GM10266 (cell line): ENCODE measurements at regions not wholly inside any gene's neighbourhood (a gene's known extent, or its start where the extent isn't known, plus 50 kb on each side); places are given as distances from the start of the nearest gene placed in this dataset.

Experiments
- DNase-seq: peaks from one replicate; pipeline ENCODE4 v3.0.0; 2012; ENCODE audit errors: extremely low spot score
- TF ChIP-seq, protein P1 (sequence below): IDR thresholded peaks from 2 replicates; pipeline ENCODE4 v1.5.1; 2012; ENCODE audit warnings: mild to moderate bottlenecking, low read depth; ENCODE audit not compliant: control insufficient read depth, insufficient read depth; ENCODE audit errors: missing control alignments

DNA sequence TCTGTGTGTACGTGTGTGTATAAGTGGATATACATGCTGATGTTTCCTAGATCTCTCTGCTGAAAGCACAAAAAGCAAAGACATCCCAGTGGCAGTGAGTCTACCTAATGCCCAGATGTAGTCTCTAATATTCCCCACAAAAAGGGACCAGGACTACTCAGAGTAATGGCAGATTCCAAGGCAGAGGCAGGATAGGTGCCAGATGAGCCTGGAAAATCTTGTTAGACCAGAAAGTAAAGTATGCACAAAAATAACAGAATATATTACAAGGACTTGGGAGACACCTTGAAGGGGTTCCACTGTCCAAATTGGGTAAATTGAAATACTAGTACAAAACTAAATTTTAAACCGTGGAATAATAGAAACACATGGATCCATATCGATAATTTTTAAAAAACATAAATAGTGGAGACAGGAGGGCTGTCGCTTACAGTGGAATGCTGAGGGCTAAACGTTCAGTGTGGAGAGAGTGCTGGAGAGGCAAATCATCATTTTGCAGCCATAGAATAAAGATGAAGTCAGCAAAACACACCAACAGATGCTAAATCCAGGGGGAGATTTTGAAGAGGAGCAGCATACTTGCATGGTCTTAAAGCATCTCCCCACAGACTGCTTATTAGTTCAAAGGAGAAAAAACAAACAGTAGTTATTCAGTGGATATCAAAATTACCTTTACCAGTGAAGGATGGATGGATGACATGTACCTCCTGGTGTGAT, 123.4 kb upstream of the TSPAN5 start:
- no peak for DNase-seq
- TF ChIP-seq, protein P1, sequence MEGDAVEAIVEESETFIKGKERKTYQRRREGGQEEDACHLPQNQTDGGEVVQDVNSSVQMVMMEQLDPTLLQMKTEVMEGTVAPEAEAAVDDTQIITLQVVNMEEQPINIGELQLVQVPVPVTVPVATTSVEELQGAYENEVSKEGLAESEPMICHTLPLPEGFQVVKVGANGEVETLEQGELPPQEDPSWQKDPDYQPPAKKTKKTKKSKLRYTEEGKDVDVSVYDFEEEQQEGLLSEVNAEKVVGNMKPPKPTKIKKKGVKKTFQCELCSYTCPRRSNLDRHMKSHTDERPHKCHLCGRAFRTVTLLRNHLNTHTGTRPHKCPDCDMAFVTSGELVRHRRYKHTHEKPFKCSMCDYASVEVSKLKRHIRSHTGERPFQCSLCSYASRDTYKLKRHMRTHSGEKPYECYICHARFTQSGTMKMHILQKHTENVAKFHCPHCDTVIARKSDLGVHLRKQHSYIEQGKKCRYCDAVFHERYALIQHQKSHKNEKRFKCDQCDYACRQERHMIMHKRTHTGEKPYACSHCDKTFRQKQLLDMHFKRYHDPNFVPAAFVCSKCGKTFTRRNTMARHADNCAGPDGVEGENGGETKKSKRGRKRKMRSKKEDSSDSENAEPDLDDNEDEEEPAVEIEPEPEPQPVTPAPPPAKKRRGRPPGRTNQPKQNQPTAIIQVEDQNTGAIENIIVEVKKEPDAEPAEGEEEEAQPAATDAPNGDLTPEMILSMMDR, result no peak

DNA sequence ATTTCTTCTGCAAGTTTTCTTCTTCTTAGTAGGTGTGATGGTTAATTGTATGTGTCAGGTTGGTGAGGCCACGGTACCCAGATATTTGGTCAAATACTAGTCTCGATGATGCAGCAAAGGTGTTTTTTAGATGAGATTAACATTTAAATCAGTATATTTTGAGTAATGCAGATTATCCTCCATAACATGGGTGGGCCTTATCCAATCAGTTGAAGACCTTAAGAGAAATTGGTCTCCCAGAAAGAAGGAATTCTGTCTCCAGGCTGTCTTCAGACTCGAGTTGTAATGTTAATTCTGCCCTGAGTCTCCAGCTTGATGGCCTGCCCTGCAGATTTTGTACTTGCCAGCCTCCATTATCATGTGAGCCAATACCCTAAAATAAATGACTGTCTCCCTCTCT, 122.5 kb upstream of the TSPAN5 start:
- no peak for DNase-seq

DNA sequence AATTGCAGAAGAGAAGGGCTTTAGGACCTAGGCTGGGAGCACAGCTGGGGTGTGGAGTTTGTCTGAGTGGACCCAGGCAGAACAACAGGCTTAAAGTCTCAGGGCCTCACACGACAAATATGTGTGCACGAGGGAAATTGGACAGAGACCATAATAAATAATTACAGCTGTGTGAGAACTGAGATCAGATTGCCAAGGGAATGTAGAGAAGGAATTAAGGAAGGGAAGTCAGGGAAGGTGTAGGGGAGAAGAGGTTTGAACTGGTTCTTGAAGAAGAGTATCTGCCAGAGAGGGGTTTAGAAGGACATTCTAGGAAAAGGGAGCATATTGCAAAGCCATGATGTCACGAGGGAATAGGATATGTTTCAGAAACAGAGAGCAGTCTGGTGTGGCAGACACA, 120.7 kb upstream of the TSPAN5 start:
- TF ChIP-seq, protein P1, result no peak
- no peak for DNase-seq

More for the DNA sequence above, 122.5 kb upstream of the TSPAN5 start:
- TF ChIP-seq, protein P1, result no peak

DNA sequence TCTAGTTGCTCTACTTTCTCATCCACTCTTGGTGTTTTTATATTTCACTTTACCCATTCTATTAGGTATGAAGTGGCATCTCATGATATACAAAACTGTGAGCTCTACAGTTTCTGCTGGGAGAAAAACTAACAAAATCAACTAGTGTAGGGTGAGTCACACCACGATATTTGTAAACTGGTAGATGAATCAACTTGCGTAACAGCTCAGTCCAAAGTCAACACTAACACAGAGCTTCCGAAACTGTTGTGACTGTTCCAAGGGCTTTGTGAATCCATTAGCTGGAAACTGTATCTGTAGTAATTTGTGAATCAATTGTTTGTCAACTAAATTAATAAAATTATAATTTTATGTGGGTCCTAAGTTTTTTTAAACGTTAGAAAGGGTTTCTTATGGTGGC, 119.8 kb upstream of the TSPAN5 start:
- TF ChIP-seq, protein P1, result no peak
- no peak for DNase-seq

DNA sequence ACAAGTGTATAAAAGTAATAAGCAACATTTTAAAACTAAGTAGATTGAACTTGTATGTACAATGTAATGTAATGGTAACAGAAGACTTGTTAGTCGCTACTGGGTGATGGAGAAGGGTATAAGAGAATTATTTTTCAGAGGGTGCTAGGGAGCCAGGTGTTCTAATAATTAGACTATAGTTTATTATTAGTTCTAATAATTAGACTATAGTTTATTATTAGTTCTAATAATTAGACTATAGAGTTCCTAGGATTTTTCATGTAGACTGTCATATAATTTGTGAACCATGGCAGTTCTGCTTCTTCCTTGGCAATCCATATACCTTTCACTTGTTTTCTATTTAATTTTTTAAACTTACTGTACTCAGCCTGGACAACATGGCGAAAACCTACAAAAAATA, 117.3 kb upstream of the TSPAN5 start:
- DNase-seq, result no peak
- TF ChIP-seq, protein P1, result no peak

DNA sequence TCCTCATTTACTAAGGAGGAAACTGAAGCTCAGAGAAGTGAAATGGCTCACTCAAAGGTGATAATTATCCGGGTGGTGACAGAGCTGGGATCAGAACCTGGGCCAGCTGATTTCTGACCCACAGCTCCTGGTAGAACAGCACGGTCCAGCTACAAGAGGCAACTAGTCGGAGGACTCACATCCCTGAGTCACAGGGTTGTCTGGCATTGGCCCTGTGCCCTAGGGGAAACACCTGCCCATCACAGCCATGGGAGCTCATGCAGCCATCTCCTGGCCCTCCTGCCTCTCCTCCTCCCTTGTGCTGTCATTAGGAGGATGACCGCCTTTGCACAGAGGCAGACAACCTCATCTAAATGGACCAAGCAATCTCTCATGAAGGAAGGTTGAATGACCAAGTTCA, 115.2 kb upstream of the TSPAN5 start:
- TF ChIP-seq, protein P1, result no peak

DNA sequence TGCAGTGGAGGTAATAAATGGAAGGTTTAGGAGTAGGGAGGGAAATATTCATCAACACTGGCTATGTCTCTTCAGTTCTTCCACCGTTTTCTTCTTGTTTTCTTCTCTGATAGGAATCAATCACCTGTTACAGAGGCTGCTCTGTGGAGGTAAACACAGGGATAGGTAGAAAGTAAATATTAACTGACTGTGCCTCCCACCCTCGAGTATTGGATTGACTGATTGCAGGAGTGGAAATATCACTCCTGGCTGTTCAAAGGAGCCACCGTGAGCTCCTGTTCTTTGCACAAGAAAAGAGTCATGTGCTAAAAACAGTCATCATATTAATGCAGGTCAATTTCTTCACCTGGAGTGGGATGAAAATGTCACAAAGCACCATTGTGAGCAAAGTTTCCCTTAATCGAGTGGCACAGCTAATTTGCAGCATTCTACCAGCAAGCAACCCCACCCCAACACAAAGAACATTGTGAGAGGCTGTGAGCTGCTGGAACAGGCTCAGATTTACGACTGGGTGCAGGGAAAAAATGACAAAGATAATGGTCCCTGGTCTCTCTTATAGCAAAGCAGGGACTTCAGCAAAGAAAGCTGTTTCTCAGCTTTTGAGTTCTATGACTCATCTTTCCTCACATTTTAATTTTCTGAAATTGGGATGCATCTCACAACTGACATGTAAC, 113.7 kb upstream of the TSPAN5 start:
- DNase-seq, result no peak
- TF ChIP-seq, protein P1, result no peak

More for the DNA sequence above, 115.2 kb upstream of the TSPAN5 start:
- DNase-seq, result no peak
